ENCODE measurements at regions not wholly inside any gene's neighbourhood (a gene's known extent, or its start where the extent isn't known, plus 50 kb on each side); places are given as distances from the start of the nearest gene placed in this dataset.

GRCh38 chr5:74465724-74466123, 174.8 kb downstream of the ENC1 start:
- 97% methylated on average over 2 of the region's 2 CpGs for WGBS
- DNase-seq (ENCODE audit: low spot score in 2 of 2), result no peak
- Histone ChIP-seq H3K27me3 (no peaks in the 10 kb centered on the region), H3K27ac (no peak overlapping the region), H3K4me1 (no peaks in the 10 kb centered on the region), H3K9me3 (no peaks in the 10 kb centered on the region), H3K4me3 (no peak overlapping the region), H3K36me3 (no peaks in the 10 kb centered on the region)
- TF ChIP-seq POLR2A (IDR thresholded peaks at IDR 0.05), result no peak
- TF ChIP-seq EP300 (IDR thresholded peaks at IDR 0.05), result no peak
- no peak for TF ChIP-seq CTCF (IDR thresholded peaks at IDR 0.05)
- no peak for TF ChIP-seq POLR2AphosphoS5 (IDR thresholded peaks at IDR 0.05)

DNA sequence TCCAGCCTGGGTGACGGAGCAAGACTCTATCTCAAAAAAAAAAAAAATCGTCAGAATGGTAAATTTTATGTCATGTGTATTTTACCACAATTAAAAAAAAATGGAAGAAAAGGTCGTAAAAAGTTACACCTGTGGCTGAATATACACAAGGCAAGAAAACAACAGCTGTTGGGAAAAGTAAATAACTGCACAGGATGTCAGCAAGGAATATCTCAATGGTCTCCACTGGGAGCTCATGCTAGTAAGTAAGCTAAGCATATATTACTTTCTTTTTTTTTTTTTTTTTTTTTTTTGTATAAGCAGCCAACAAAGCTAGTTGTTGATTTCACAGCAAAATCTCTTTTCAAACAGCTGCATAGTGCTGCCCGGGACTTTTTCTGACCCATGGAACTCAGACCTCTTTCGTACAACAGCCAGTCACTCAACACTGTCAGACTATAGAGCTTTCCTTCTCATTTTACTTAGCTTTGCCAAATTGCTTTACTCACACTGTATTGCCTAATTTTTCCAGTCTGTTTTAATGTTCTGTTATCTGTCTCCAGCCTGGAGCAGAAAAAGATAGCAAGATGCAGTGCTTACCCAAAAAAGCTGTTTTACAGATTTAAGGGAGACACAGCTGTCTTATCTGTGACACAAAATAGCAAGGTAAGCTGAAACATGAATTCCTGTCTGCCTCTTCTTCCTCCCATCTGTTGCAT, 175.9 kb downstream of the ENC1 start:
- Histone ChIP-seq H3K27me3 (no peaks in the 10 kb centered on the region), H3K4me3 (no peak overlapping the region), H3K36me3 (no peaks in the 10 kb centered on the region), H3K9me3 (no peaks in the 10 kb centered on the region), H3K4me1 (no peaks in the 10 kb centered on the region), H3K27ac (no peak overlapping the region)
- WGBS, result 76% methylated on average over 5 of the region's 5 CpGs
- no peak for DNase-seq (ENCODE audit: low spot score in 2 of 2)
- TF ChIP-seq EP300 (IDR thresholded peaks at IDR 0.05) (no peak), POLR2AphosphoS5 (IDR thresholded peaks at IDR 0.05) (no peak), POLR2A (IDR thresholded peaks at IDR 0.05) (no peak), CTCF (IDR thresholded peaks at IDR 0.05) (no peak)

DNA sequence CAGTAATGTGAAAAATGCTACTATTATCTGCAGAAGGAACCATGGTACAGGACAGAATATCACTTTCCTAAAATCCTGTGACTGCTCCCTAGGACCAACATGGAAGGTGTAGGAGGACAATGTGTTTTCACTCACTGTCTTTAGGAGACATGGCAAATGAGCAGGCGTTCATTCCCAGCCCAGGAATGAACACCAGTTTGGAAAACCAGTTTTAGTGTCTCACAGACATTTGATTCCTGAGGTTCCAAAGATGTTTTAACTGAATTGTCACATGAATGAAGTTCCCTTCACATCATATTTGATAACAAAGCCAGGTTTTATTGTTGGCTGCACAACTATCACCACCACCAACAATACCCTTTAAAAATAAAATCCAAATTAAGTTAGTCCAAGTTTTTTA, 178.2 kb downstream of the ENC1 start:
- Histone ChIP-seq H3K27me3 (no peaks in the 10 kb centered on the region), H3K9me3 (no peaks in the 10 kb centered on the region)
- 88% methylated on average over 1 of the region's 1 CpG for WGBS

DNA sequence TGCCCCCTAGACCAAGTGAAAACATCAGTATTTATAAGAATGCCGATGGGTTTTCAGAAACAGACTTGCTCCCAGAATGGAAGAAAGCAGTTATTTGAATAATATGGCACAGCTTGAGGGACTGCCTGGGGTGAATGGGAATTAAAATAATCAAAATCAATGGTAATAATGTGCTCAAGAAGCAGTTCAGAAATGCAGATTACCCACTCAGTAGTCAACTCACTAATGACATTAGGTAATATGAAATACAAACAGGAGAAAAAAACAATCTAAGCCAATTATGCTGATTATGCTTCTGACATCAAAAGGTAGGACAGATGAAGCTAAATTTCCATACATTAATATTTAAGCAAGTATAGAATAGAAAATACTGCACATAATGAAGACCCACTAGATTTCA, 179.3 kb downstream of the ENC1 start:
- TF ChIP-seq POLR2AphosphoS5 (IDR thresholded peaks at IDR 0.05), result no peak
- no peak for TF ChIP-seq EP300 (IDR thresholded peaks at IDR 0.05)
- TF ChIP-seq POLR2A (IDR thresholded peaks at IDR 0.05), result no peak
- TF ChIP-seq CTCF (IDR thresholded peaks at IDR 0.05), result no peak
- no peak overlapping the region for H3K4me3 ChIP-seq
- H3K27ac ChIP-seq, result no peak overlapping the region
- no peaks in the 10 kb centered on the region for H3K27me3 ChIP-seq
- no peak for DNase-seq (ENCODE audit: low spot score in 2 of 2)
- WGBS, result 85% methylated on average over 1 of the region's 1 CpG
- no peaks in the 10 kb centered on the region for H3K4me1 ChIP-seq
- H3K36me3 ChIP-seq, result no peaks in the 10 kb centered on the region
- H3K9me3 ChIP-seq, result no peaks in the 10 kb centered on the region

More for the DNA sequence above, 178.2 kb downstream of the ENC1 start:
- Histone ChIP-seq H3K4me3 (no peak overlapping the region), H3K4me1 (no peaks in the 10 kb centered on the region), H3K27ac (no peak overlapping the region), H3K36me3 (no peaks in the 10 kb centered on the region)
- DNase-seq (ENCODE audit: low spot score in 2 of 2), result no peak
- TF ChIP-seq POLR2A (IDR thresholded peaks at IDR 0.05), result no peak
- TF ChIP-seq EP300 (IDR thresholded peaks at IDR 0.05), result no peak
- TF ChIP-seq CTCF (IDR thresholded peaks at IDR 0.05), result no peak
- TF ChIP-seq POLR2AphosphoS5 (IDR thresholded peaks at IDR 0.05), result no peak

DNA sequence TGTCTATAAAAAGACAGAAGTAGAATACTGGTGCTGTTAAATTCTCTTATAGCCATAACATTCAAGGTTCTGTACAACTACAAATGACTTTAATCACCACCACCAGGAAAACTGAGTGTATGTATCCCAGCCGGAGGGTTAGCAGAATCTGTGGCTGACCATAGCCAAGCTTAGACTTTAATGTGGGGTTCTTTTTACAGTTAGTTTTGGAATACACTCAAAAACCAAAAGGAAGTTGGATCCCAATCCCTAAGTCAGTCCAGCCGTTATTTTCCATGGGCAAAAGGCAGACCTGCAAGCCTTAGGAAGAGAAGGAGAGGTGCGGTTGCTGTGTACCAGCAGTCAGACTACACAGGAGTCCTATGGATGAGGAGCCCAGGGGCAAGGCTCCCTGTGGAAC, 179.8 kb downstream of the ENC1 start:
- 79% methylated on average over 3 of the region's 3 CpGs for WGBS
- no peak for DNase-seq (ENCODE audit: low spot score in 2 of 2)
- Histone ChIP-seq H3K4me3 (no peak overlapping the region), H3K9me3 (no peaks in the 10 kb centered on the region), H3K27me3 (no peaks in the 10 kb centered on the region), H3K27ac (no peak overlapping the region), H3K4me1 (no peaks in the 10 kb centered on the region), H3K36me3 (no peaks in the 10 kb centered on the region)
- TF ChIP-seq EP300 (IDR thresholded peaks at IDR 0.05) (no peak), CTCF (IDR thresholded peaks at IDR 0.05) (no peak), POLR2A (IDR thresholded peaks at IDR 0.05) (no peak), POLR2AphosphoS5 (IDR thresholded peaks at IDR 0.05) (no peak)
